Adrenal gland (tissue), 5 donors: ENCODE measurements at regions not wholly inside any gene's neighbourhood (a gene's known extent, or its start where the extent isn't known, plus 50 kb on each side); places are given as distances from the start of the nearest gene placed in this dataset.

Source experiments
- POLR2A ChIP-seq, 2 donors: fragments of 450-650 bp; IDR thresholded peaks; one replicate each; pipeline ENCODE4 v1.6.1; 2017; ENCODE audit warnings: antibody characterized with exemption in 2 of 2, mild to moderate bottlenecking in 2 of 2, moderate library complexity in 1 of 2
- TF ChIP-seq, protein P1 (sequence below), 6 experiments: fragments of 450-650 bp in 4 of 6; fragments of 200-600 bp in 2 of 6; sonication (generic) in 1 of 6; IDR thresholded peaks; 1 replicate in 5 of 6; 2 replicates in 1 of 6; pipeline versions ENCODE4 v1.5.1 to v1.8.0; 2016 to 2021; ENCODE audit warnings: antibody characterized with exemption in 6 of 6, mild to moderate bottlenecking in 2 of 6, moderate library complexity in 1 of 6
- donor health status: DM: no; HTN: no; CAD: no.

DNA sequence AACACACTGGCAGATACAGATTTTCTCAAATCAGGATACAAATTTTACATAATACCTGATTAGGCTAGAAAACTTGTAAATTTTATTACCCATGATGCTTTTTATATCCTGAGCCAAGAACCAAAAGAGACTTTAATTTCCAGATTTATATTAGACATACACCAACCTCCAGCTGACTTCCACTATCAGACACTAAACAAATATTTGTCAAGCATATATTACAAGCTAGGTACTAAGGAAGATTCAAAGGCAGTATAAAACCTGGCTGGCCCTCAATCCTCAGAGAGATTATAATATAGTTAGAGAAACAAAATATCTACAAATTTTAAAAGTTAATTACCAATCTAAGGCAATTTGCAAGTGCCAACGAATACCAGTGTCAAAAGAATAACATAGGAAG is 357.8 kb upstream of the F9 start:
- TF ChIP-seq POLR2A (IDR thresholded peaks at IDR 0.05), result no peak
- TF ChIP-seq, protein P1, sequence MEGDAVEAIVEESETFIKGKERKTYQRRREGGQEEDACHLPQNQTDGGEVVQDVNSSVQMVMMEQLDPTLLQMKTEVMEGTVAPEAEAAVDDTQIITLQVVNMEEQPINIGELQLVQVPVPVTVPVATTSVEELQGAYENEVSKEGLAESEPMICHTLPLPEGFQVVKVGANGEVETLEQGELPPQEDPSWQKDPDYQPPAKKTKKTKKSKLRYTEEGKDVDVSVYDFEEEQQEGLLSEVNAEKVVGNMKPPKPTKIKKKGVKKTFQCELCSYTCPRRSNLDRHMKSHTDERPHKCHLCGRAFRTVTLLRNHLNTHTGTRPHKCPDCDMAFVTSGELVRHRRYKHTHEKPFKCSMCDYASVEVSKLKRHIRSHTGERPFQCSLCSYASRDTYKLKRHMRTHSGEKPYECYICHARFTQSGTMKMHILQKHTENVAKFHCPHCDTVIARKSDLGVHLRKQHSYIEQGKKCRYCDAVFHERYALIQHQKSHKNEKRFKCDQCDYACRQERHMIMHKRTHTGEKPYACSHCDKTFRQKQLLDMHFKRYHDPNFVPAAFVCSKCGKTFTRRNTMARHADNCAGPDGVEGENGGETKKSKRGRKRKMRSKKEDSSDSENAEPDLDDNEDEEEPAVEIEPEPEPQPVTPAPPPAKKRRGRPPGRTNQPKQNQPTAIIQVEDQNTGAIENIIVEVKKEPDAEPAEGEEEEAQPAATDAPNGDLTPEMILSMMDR (IDR thresholded peaks at IDR 0.05), result no peak
